GM21619 (cell line): ENCODE measurements at regions not wholly inside any gene's neighbourhood (a gene's known extent, or its start where the extent isn't known, plus 50 kb on each side); places are given as distances from the start of the nearest gene placed in this dataset.

Source experiments
- ATAC-seq: cut with Tn5 transposase; IDR thresholded peaks from one replicate; pipeline ENCODE4 v1.9.1; 2021; ENCODE audit not compliant: unreplicated experiment

- ATAC-seq: no peak
Measured at GRCh38 chr7:22658031-22658430, 69.0 kb upstream of the IL6 start.

GRCh38 chr7:22657479-22657878, 69.5 kb upstream of the IL6 start:
- no peak for ATAC-seq

GRCh38 chr7:22655781-22656180, 71.2 kb upstream of the IL6 start:
- ATAC-seq: no peak

GRCh38 chr7:22654831-22655230, 72.2 kb upstream of the IL6 start:
- ATAC-seq: no peak

- ATAC-seq: no peak
Measured at GRCh38 chr7:22653951-22654350, 73.0 kb upstream of the IL6 start.

- no peak for ATAC-seq
Measured at GRCh38 chr7:22651534-22652243, 75.3 kb upstream of the IL6 start.

- ATAC-seq: no peak
Measured at GRCh38 chr7:22651036-22651435, 76.0 kb upstream of the IL6 start.

- no peak for ATAC-seq
Measured at GRCh38 chr7:22649686-22650085, 77.3 kb upstream of the IL6 start.

GRCh38 chr7:22647451-22648257, 79.3 kb upstream of the IL6 start:
- ATAC-seq: no peak

- no peak for ATAC-seq
Measured at GRCh38 chr7:22645418-22646181, 81.4 kb upstream of the IL6 start.

- no peak for ATAC-seq
Measured at GRCh38 chr7:22642454-22642853, 84.5 kb upstream of the IL6 start.

- peak; percentile 98 for ATAC-seq
Measured at GRCh38 chr7:22640269-22640668, 86.7 kb upstream of the IL6 start.

GRCh38 chr7:22639396-22639795, 87.6 kb upstream of the IL6 start:
- no peak for ATAC-seq

GRCh38 chr7:22635349-22635748, 91.7 kb upstream of the IL6 start:
- ATAC-seq: no peak

- no peak for ATAC-seq
Measured at GRCh38 chr7:22633954-22634474, 93.0 kb upstream of the IL6 start.

GRCh38 chr7:22633286-22633953, 93.6 kb upstream of the IL6 start:
- ATAC-seq: no peak

GRCh38 chr7:22632674-22633073, 94.3 kb upstream of the IL6 start:
- no peak for ATAC-seq

GRCh38 chr7:22631730-22632129, 95.3 kb upstream of the IL6 start:
- no peak for ATAC-seq

- no peak for ATAC-seq
Measured at GRCh38 chr7:22630069-22630468, 96.9 kb upstream of the IL6 start.

- ATAC-seq: no peak
Measured at GRCh38 chr7:22629056-22629455, 97.9 kb upstream of the IL6 start.

GRCh38 chr7:22628112-22628511, 98.9 kb upstream of the IL6 start:
- ATAC-seq: no peak
